ENCODE measurements at regions not wholly inside any gene's neighbourhood (a gene's known extent, or its start where the extent isn't known, plus 50 kb on each side); places are given as distances from the start of the nearest gene placed in this dataset.

DNA sequence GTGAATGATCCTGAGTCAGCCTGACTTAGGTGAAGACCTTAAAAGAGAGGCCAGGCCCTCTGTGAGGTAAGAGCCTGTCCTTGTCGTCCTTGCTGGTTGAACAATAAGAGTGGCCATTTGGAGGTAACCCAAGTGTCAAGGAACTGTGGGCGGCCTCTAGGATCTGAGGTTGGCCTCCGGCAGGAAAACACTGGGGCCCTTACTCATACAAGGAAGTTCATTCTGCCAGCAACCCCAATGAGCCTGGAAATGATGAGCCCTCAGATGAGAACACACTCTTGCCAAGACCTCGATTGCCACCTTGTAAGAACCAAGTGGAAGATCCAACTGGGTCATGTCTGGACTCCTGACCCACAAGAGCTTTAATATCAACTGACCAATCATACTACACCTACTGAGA lies 95.5 kb upstream of the LRATD1 start:
- Histone ChIP-seq H3K27me3 (no peaks in the 10 kb centered on the region), H3K4me3 (no peak overlapping the region), H3K4me1 (no peaks in the 10 kb centered on the region), H3K9me3 (no peaks in the 10 kb centered on the region), H3K27ac (replicated peaks in 1 of 4) (no peak overlapping the region), H3K36me3 (no peaks in the 10 kb centered on the region)
- peak; percentile 45 for DNase-seq (ENCODE audit: extremely low spot score)
- intact Hi-C loops (cut with DNase I): no loop called here
- TF ChIP-seq, protein P1, sequence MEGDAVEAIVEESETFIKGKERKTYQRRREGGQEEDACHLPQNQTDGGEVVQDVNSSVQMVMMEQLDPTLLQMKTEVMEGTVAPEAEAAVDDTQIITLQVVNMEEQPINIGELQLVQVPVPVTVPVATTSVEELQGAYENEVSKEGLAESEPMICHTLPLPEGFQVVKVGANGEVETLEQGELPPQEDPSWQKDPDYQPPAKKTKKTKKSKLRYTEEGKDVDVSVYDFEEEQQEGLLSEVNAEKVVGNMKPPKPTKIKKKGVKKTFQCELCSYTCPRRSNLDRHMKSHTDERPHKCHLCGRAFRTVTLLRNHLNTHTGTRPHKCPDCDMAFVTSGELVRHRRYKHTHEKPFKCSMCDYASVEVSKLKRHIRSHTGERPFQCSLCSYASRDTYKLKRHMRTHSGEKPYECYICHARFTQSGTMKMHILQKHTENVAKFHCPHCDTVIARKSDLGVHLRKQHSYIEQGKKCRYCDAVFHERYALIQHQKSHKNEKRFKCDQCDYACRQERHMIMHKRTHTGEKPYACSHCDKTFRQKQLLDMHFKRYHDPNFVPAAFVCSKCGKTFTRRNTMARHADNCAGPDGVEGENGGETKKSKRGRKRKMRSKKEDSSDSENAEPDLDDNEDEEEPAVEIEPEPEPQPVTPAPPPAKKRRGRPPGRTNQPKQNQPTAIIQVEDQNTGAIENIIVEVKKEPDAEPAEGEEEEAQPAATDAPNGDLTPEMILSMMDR (IDR thresholded peaks at IDR 0.05): no peak
- TF ChIP-seq POLR2A (IDR thresholded peaks at IDR 0.05; ENCODE audit: low read depth) (no peak), EP300 (IDR thresholded peaks at IDR 0.05) (no peak), POLR2AphosphoS5 (IDR thresholded peaks at IDR 0.05) (no peak)
- WGBS: 91% methylated on average over 4 of the region's 4 CpGs

DNA sequence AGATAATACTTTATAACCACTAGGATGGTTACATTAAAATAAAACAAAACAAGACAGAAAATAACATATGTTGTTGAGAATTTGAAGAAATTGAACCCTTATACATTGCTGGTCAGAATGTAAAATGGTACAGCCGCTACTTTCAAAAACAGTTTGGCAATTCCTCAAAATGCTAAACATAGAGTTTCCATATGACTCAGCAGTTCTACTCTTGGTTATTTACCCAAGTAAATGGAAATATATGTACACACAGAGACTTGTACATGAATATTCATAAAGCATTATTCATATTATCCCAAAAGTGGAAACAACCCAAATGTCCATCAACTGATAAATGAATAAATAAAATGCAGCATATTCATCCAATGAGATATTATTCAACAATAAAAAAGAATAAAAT lies 92.5 kb upstream of the LRATD1 start:
- DNase-seq (ENCODE audit: extremely low spot score): no peak
- Histone ChIP-seq H3K27ac (replicated peaks in 1 of 4) (no peak overlapping the region), H3K4me3 (no peak overlapping the region), H3K36me3 (no peaks in the 10 kb centered on the region), H3K9me3 (no peaks in the 10 kb centered on the region), H3K27me3 (no peaks in the 10 kb centered on the region), H3K4me1 (peaks cover 0 to 4% (median 0%) of the 10 kb centered on the region in 4 donors)
- intact Hi-C loops (cut with DNase I): no loop called here
- 91% methylated on average over 1 of the region's 1 CpG for WGBS
- no peak for TF ChIP-seq EP300 (IDR thresholded peaks at IDR 0.05)
- TF ChIP-seq, protein P1 (IDR thresholded peaks at IDR 0.05): no peak
- no peak for TF ChIP-seq POLR2AphosphoS5 (IDR thresholded peaks at IDR 0.05)
- TF ChIP-seq POLR2A (IDR thresholded peaks at IDR 0.05; ENCODE audit: low read depth): no peak

DNA sequence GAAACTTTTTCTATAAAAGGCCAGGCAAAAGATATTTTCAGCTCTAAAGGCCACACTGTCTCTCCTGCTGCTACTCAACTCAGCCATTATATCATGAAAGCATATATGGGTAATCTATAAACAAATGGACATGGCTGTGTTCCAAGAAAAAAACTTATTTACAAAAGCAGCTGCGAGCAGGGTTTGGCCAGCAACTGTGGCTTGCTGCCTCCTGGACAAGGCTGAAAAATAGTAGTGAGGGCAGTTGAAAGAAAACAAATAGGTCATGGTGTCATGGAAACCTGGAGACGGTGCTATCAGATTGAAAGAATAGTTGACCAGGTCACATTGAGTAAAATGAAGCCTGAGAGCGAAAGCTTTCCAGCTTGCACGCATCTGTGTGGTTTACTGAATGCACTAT lies 89.2 kb upstream of the LRATD1 start:
- H3K36me3 ChIP-seq: no peaks in the 10 kb centered on the region
- intact Hi-C loops (cut with DNase I): no loop called here
- H3K9me3 ChIP-seq: no peaks in the 10 kb centered on the region
- peaks cover 0 to 4% (median 0%) of the 10 kb centered on the region in 4 donors for H3K4me1 ChIP-seq
- H3K27ac ChIP-seq (replicated peaks in 1 of 4): no peak overlapping the region
- H3K4me3 ChIP-seq: no peak overlapping the region
- DNase-seq (ENCODE audit: extremely low spot score): no peak
- no peaks in the 10 kb centered on the region for H3K27me3 ChIP-seq
- WGBS: 34% methylated on average over 4 of the region's 4 CpGs
- TF ChIP-seq, protein P1 (IDR thresholded peaks at IDR 0.05): no peak
- TF ChIP-seq POLR2A (IDR thresholded peaks at IDR 0.05; ENCODE audit: low read depth): no peak
- no peak for TF ChIP-seq POLR2AphosphoS5 (IDR thresholded peaks at IDR 0.05)
- TF ChIP-seq EP300 (IDR thresholded peaks at IDR 0.05): no peak

DNA sequence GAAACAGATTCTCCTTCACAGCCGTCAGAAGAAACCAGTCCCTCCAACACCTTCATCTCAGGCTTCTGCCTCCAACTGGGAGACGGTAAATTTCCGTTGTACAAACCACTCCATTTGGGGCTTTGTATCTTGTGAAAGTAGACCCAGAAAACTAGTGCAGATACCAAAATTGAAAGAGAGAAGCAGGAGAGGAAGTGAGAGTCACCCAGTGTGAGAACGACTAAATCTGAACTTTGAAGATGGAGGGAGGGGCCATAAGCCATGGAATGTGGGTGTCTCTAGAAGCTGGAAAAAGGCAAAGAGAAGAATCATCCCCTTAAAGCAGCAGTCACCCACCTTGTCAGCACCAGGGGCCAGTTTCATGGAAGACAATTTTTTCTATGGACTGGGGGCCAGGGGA lies 88.3 kb upstream of the LRATD1 start:
- Histone ChIP-seq H3K4me3 (no peak overlapping the region), H3K36me3 (no peaks in the 10 kb centered on the region), H3K9me3 (no peaks in the 10 kb centered on the region), H3K4me1 (peaks cover 0 to 4% (median 0%) of the 10 kb centered on the region in 4 donors), H3K27me3 (no peaks in the 10 kb centered on the region), H3K27ac (replicated peaks in 1 of 4) (no peak overlapping the region)
- intact Hi-C loops (cut with DNase I): no loop called here
- DNase-seq (ENCODE audit: extremely low spot score): peak; percentile 72
- 65% methylated on average over 4 of the region's 4 CpGs for WGBS
- TF ChIP-seq, protein P1 (IDR thresholded peaks at IDR 0.05): no peak
- TF ChIP-seq EP300 (IDR thresholded peaks at IDR 0.05): no peak
- no peak for TF ChIP-seq POLR2AphosphoS5 (IDR thresholded peaks at IDR 0.05)
- no peak for TF ChIP-seq POLR2A (IDR thresholded peaks at IDR 0.05; ENCODE audit: low read depth)

DNA sequence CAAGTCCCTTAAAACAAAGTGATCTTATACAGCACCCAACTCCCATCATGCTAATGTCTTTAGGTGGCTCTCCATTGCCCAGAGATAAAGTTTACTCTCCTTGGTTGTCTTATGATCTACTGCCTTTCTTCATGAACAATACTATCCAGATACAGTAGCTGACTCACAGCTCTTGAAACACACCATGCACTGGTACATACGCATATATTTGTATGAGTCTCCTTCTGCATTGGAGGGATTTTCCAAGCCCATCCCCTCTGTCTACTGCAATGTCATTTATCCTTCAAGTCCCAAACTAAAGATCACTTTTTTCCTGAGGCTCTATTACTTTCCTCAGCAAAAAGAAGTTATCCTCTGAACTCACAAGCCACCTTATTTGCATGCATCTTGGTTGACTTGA lies 84.7 kb upstream of the LRATD1 start:
- TF ChIP-seq POLR2A (IDR thresholded peaks at IDR 0.05; ENCODE audit: low read depth) (no peak), POLR2AphosphoS5 (IDR thresholded peaks at IDR 0.05) (no peak), EP300 (IDR thresholded peaks at IDR 0.05) (no peak)
- TF ChIP-seq, protein P1 (IDR thresholded peaks at IDR 0.05): no peak
- H3K4me3 ChIP-seq: no peak overlapping the region
- peaks cover 0 to 4% (median 0%) of the 10 kb centered on the region in 4 donors for H3K4me1 ChIP-seq
- DNase-seq (ENCODE audit: extremely low spot score): peak; percentile 68
- H3K9me3 ChIP-seq: no peaks in the 10 kb centered on the region
- H3K27ac ChIP-seq (replicated peaks in 1 of 4): no peak overlapping the region
- no peaks in the 10 kb centered on the region for H3K36me3 ChIP-seq
- no peaks in the 10 kb centered on the region for H3K27me3 ChIP-seq
- WGBS: 100% methylated on average over 1 of the region's 1 CpG
- intact Hi-C loops (cut with DNase I): no loop called here
